HG03469 (cell line): ENCODE measurements at regions not wholly inside any gene's neighbourhood (a gene's known extent, or its start where the extent isn't known, plus 50 kb on each side); places are given as distances from the start of the nearest gene placed in this dataset.
A peak's percentile ranks its signal among the peaks of the same experiment; 100 is the strongest.

ENCODE experiments used
- ATAC-seq: cut with Tn5 transposase; IDR thresholded peaks from one replicate; pipeline ENCODE4 v1.9.1; 2021; ENCODE audit warnings: mild to moderate bottlenecking, moderate library complexity, moderate number of reproducible peaks; ENCODE audit not compliant: unreplicated experiment

DNA sequence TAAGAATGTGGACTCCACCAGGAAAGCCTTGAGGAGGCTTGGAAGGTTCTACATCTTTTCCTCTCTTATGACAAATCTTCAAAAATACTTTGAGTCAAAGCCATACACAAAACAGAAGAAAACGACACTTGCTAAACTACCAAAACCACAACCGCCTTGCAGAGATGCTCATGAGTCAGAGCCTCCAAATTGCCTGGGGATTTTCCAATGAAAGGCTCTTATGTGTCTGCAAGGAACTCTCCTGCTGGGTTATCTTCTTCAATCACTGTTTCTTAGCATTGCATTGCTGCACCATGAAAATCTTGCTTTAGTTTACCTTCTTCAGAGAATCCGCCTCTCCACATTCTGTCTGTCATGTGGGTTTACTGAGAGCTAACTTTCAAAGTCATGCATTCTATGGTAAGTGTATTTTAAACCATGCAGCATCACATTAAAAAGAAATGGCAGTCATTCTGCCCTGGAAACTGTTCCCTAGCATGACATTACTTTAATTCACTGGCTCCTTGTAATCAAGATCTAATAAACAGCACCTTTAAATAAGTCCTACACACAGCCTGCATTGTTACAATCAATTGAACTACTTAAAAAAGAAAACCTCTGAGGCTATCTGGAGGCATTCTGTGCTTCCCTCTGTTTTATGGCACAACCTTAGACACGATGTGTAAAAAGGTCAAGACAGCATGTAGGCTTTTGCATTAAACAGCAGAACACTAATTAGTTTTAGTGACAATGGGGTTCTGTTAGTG is 210.0 kb upstream of the FOXD3 start:
- no peak for ATAC-seq

DNA sequence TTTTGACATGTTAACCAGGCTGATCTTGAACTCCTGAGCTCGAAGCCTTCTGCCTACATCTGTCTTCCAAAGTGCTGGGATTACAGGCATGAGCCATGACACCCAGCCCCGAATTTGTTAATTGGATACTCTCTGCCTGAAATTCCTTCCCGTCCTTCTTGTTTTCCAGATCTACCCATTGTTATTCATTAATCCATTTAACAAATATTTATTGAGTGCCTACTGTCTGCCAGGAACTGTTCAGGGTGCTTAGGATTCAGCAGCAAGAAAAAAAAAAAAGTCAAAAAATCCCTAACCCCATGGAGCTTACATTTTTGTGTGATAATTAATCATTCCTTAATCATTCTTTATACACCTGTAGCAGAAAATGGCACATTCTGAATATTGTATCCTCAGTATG is 206.8 kb upstream of the FOXD3 start:
- ATAC-seq = no peak

- ATAC-seq = no peak
These were observed 206.4 kb upstream of the FOXD3 start for GRCh38 chr1:63116016-63116415.

DNA sequence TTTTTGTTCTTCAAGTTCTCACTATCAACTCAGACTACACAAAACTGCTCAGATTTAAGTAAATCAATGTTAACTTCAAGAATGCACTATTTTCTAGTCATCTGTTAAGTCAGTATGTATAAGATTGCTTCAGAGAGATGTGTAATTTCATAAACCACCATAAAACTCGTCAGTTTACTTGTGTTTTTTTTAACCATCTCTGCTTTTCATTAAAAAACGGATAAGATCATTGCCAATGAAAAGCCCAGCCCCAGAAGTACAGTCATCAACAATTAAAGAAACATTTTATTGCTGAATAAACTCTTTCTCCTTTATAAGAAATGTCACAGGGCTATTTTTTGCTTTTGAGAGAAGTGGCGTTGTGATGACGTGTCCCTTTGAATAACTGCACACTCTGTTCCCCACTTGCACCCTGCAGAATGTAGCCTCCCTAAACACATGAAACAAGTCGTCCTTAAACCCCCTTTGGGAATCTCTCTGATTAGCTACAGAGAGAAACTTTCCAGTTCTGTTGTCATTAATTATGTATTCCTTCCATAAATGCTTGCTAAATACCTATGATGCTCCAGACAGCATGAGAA is 202.7 kb upstream of the FOXD3 start:
- no peak for ATAC-seq

DNA sequence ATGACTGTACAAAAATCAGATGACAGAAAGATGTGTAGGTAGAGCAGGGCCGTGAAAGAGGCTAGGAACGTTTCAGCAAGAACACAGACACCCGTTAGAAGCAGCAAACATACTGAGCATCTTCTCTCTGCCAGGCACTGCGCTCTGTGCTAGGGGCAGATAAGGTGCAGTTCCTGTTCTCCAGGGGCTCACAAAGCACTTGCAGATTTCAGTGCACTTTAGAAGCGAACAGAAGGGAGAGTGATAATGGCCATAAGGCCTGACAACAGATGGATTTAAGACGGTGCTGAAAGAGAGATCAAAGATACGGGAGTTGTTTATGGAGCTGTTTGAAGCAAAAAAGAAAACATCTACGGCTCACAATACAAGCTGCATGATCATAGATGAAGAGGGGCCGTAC is 200.3 kb upstream of the FOXD3 start:
- ATAC-seq = no peak

DNA sequence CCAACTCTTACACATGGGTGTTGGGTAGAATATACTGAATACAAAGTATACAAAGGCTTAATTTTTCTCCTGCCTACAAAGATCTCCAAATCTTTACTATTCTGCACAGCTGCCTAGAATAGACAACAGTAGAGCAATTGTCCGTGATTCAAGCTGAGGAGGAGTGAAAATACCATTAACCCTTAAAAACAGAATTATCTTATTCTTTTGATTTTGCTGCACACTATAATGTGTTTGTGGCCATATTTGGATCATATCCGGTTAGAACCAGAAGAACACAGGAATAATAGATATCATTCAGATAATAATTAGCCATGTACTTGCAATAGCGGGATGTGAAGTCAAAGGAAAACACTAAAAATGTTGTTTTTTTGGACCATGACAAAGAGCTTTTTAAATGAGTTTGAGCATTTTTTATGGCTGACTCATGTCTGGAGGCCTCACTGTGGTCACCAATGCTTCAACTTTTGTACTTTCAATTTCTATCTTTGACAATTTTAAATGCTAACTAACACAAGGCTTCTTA is 197.6 kb upstream of the FOXD3 start:
- ATAC-seq = peak; percentile 71

DNA sequence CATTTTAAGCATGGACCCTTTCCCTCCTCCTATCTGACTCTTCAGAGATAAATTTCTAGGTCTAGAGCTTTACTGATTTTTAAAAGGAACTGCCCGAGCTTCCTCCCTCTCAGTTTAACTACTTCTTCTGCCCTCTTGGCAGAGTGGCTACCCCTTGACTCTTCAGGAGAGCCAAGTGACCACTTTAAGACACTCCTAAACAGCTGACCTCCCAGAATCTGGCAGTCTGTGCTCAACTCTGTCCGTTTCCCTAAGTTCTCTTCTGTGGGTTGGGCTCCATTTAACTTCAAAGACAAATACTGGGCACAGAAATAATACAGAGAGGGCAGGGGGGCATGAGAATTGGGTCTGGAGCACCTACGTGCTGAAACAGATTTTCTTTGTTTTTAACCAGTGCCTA is 196.3 kb upstream of the FOXD3 start:
- no peak for ATAC-seq

DNA sequence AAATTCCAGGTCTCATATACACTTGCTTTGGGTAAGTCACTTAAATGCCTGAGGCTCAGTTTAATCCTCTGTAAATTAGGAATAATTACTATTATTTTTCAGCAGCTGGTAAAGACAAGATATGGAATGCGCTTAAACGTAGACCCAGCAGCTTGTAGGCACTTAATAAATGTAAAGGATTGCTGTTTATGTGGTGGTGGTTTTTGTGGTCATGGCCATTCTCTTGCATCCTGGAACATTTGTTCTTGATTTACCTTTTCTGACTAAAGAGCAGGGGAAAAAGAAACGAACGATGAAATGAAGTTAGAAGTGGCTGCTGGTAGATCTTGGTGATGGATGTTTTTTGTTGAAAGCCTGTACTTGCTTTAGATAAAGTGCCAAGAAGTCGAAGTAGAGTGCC is 195.0 kb upstream of the FOXD3 start:
- ATAC-seq = no peak

GRCh38 chr1:63128556-63128955 is 193.8 kb upstream of the FOXD3 start:
- ATAC-seq = no peak

DNA sequence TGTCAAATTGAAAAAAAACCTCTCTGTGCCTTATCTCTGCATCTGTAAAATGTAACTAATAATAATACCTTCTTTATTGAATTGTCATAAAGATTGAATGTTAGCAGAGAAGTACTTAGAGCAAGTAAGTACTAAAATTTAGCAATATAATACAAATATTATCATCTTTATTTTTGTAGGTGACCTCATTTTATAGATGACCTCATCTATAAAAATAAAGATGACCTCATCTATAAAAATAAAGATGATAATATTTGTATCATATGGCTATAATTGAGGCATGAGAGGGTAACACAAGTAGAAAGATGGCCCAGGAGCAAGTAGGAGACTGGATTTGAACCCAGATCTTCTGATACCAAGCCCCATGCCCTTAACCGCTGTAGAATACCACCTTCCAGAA is 193.2 kb upstream of the FOXD3 start:
- ATAC-seq = no peak

DNA sequence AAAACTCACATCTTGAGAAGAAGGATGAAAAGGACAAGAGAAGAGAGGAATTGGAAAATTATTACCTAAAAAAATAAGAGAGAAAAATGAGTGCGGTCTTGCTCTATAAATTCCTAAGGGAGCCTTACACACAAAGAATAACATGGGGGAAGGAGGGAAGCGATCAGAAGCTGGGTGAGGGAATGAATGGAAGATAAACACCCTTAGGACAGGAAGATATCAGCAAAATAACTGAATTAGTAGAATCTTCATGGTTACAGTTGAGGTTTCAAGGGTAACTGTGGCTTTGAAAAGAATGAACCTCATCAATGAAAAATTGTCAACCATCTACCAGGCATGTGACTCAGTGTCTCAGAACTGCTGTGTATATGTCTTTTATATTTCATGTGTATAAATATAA is 192.5 kb upstream of the FOXD3 start:
- no peak for ATAC-seq

DNA sequence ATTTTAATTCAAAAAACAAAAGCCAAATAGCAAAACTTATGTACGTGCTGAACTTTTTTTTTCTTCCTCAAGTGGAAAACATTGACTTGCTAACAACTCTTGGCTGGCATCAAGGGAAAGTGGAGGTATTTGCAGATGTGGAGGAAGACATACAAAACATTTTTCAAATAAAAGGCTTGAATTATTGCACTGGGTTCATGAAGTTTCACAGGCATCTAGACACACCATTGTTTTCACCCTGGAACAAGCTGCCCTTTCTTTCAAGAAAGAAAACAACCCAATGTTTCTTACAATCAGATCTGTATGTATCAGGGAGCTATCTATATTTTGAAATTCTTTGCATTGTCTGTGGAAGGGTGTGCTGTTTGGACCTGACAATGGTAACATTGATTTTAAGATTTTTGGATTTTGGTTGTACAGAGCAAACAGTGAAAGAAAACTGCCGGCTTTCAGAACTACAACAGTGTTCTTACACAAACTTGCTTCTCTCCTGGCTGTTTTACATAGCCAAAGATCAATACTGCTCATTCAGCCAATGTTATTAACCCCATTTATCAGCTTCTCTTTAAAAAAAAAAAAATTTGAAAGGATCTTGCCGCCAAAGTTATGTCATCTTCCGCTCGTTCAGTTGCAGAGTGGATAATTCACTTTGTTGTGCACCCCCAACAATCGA is 187.7 kb upstream of the FOXD3 start:
- no peak for ATAC-seq

DNA sequence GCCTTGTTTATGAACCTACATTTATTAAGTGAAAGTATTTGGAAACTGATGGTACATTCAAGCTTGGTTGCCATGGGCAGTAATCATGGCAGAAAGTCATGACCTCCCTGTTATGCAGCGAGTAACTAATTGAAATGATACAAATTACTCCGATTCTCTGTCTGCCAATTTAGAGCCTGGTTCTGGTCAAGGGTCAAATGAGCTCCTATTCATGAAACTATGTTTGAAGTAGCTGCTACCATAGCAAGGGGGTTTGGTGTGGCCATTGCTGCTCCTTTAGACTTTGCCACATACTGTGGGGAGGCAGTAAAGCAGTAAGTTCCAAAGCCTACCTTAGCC is 187.2 kb upstream of the FOXD3 start:
- ATAC-seq = no peak

DNA sequence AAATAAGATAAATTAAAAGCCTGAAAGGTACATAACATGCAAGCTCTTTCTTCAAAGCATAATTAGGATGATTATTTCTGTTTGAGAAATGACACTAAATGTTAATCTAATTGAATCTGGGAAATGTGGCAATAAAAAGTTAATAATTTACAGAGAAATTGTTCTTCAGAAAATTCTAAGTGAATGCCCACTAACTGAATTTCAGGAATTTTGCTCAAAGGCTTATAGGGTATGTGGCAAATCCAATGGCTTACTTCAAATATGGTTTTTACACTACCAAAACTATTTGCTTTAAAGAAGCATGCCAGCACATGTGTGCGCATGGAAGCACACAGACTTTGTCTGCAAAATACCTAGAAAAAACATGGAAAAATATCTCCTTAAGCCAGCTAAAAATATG is 186.6 kb upstream of the FOXD3 start:
- no peak for ATAC-seq

- no peak for ATAC-seq
These were observed 180.4 kb upstream of the FOXD3 start for GRCh38 chr1:63142001-63142400.

- ATAC-seq = no peak
These were observed 178.9 kb upstream of the FOXD3 start for GRCh38 chr1:63143482-63143881.

DNA sequence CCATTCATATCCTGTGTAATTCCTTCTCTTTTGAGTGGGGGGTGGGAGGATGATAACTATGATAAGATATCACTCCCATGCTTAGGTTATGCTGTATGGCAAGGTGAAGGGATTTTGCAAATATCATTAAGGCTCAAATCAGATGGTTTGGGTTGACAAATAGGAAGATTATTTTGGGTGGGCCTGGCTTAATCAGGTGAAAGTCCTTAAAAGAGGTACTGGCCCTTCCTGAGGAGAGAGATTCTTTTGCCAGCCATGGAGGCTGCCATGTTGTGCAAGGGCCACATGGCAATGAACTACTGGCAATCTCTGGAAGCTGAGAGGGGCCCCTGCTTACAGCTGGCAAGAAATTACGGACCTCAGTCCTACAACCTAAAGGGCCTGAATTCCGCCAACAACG is 174.6 kb upstream of the FOXD3 start:
- no peak for ATAC-seq

GRCh38 chr1:63148825-63149645 is 173.3 kb upstream of the FOXD3 start:
- ATAC-seq = peak; percentile 56

DNA sequence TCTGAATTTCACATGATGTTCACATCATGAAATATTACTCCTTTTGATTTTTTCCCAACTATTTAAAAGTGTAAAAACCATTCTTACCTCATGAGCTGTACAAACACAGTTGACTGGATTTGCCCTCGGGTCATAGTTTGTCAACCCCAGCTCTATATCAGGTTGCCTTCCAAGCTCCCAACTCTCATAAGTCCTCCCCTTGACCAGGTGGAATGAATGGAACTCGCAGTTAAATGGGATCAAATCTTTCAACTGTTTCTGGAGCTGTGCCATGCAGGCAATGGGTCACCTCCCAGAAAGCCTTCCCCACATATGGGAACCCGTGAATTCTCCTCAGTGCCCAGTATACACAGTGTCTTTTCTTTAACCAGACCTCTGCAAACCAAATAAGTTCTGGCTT is 169.8 kb upstream of the FOXD3 start:
- ATAC-seq = no peak

DNA sequence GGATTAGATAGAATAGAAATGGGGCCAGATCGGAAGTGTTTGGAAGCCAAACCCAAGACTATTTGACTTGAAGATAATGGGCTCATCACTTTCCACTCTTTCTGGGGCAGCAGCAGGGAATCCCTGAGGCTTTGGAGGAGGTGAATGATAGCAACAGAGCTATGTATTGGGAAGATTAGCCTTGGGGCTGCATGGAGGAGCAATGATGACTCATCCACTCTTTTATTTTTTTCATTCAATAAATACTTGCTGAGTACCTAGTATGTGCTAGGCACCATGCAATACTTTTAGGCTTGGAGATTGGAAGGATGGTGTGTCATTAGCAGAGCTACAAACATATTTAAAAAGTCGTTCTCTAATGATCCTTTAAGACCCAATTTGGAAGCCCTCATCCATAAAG is 166.9 kb upstream of the FOXD3 start:
- no peak for ATAC-seq

- no peak for ATAC-seq
These were observed 165.3 kb upstream of the FOXD3 start for GRCh38 chr1:63157085-63157484.
